ENCODE measurements at regions not wholly inside any gene's neighbourhood (a gene's known extent, or its start where the extent isn't known, plus 50 kb on each side); places are given as distances from the start of the nearest gene placed in this dataset.

DNA sequence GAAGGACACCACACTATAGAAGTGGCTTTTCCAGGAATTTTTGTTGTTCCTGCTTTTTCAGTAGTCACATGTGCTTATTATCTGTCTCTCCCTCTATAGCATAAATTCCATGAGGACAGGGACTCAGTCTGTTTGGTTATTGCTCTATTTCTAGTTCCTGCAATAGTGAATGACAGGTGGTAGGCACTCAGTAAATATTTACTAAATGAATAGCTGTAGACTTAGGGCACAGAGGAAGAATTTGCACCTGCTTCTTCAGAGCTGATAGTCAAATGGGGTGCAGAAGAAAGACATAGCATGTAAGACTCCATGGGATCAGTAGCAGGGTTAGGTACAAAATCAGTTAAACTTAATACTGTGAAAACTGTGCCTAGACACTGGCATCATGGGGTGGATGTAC lies 580.2 kb downstream of the CCDC171 start:
- TF ChIP-seq, protein P1, sequence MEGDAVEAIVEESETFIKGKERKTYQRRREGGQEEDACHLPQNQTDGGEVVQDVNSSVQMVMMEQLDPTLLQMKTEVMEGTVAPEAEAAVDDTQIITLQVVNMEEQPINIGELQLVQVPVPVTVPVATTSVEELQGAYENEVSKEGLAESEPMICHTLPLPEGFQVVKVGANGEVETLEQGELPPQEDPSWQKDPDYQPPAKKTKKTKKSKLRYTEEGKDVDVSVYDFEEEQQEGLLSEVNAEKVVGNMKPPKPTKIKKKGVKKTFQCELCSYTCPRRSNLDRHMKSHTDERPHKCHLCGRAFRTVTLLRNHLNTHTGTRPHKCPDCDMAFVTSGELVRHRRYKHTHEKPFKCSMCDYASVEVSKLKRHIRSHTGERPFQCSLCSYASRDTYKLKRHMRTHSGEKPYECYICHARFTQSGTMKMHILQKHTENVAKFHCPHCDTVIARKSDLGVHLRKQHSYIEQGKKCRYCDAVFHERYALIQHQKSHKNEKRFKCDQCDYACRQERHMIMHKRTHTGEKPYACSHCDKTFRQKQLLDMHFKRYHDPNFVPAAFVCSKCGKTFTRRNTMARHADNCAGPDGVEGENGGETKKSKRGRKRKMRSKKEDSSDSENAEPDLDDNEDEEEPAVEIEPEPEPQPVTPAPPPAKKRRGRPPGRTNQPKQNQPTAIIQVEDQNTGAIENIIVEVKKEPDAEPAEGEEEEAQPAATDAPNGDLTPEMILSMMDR (IDR thresholded peaks at IDR 0.05), result no peak
- no peak overlapping the region for H3K27ac Mint-ChIP-seq
- H3K27me3 Mint-ChIP-seq (ENCODE audit: low read depth, poor library complexity), result peaks cover 24% of the 10 kb centered on the region
- H3K9me3 Mint-ChIP-seq, result peaks cover 30% of the 10 kb centered on the region
- no peak for DNase-seq
- H3K4me1 Mint-ChIP-seq, result peaks cover 14% of the 10 kb centered on the region
- H3K36me3 Mint-ChIP-seq (ENCODE audit: low read depth), result no peaks in the 10 kb centered on the region
- H3K4me3 Mint-ChIP-seq, result no peak overlapping the region

DNA sequence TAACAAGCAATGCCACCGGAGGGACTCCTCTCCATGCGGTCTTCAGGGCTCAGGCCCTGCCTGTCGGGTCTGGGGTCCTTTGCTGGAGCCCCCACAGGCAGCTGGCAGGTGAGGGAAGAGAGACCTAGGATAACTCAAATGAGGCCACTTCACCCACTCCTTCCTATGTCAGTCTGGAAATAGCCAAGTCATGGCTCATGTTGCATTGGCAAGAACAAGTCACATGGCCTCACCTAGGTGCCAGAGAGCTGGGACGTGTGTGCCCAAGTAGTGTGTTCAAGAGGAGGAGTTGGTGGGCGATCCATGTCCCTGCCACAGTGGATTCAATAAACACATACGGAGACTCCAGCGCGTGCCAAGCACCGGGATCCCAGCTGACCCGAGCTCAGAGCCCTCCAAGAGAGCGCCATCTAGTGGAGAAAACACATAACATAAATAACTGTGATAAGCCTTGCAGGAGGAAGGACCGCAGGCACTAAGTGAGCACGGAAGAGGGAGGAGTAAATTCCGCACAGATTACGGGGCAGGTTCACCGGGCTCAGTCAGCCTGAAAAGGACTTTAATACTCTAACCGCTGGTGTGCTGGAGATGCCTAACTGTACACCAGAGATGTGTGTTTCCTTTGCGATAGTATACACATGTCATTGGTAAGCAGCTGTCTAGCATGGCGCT lies 580.8 kb downstream of the CCDC171 start:
- TF ChIP-seq, protein P1 (IDR thresholded peaks at IDR 0.05), result peak; percentile 74
- Mint-ChIP-seq H3K4me3 (no peak overlapping the region), H3K27me3 (ENCODE audit: low read depth, poor library complexity) (peaks cover 23% of the 10 kb centered on the region), H3K9me3 (peaks cover 25% of the 10 kb centered on the region), H3K27ac (no peak overlapping the region), H3K4me1 (peaks cover 21% of the 10 kb centered on the region), H3K36me3 (ENCODE audit: low read depth) (no peaks in the 10 kb centered on the region)
- peak; percentile 48 for DNase-seq

DNA sequence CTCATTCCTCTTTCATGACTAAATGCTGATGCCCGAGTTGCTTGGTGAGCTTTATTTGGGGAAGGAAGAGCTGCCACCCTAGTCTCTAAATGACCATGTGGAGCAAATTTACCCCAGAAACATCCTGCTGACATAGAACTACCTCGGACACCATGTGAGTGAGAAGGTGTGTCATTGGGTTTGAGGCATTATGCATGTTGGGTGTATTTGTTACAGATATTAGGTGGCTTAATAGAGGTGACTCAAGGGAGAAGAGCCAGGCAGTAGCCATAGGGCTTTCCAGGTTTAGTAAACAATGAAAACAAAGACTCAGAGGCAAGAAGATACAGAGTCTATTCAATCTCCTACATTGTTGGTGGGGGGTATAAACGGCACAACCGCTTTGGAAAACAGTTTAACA lies 581.5 kb downstream of the CCDC171 start:
- TF ChIP-seq, protein P1 (IDR thresholded peaks at IDR 0.05), result no peak

DNA sequence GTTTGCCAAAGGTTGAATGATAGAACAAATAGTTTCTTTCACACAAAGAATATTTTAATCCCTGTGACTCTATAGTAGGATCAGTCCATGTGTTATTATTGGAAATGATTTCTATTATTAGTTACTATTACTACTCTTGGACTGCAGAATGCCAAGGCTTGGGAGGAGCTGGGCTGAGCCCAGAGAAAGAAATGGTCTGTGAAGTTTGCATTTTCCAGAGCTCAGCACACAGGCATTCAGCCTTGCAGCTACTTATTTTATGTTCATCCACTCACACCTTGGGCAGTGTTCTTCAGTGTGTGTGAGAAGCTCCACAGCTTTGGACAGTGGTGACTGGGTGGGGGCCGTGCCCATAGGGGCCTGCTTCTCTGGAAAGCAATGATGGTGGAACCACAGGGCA lies 583.1 kb downstream of the CCDC171 start:
- no peak for DNase-seq
- H3K27me3 Mint-ChIP-seq (ENCODE audit: low read depth, poor library complexity), result peaks cover 33% of the 10 kb centered on the region
- H3K9me3 Mint-ChIP-seq, result peaks cover 2% of the 10 kb centered on the region
- no peaks in the 10 kb centered on the region for H3K36me3 Mint-ChIP-seq (ENCODE audit: low read depth)
- H3K27ac Mint-ChIP-seq, result no peak overlapping the region
- H3K4me1 Mint-ChIP-seq, result peaks cover 42% of the 10 kb centered on the region
- H3K4me3 Mint-ChIP-seq, result no peak overlapping the region
- TF ChIP-seq, protein P1 (IDR thresholded peaks at IDR 0.05), result no peak

More for the DNA sequence above, 581.5 kb downstream of the CCDC171 start:
- Mint-ChIP-seq H3K9me3 (peaks cover 19% of the 10 kb centered on the region), H3K36me3 (ENCODE audit: low read depth) (no peaks in the 10 kb centered on the region), H3K4me1 (peaks cover 28% of the 10 kb centered on the region), H3K27me3 (ENCODE audit: low read depth, poor library complexity) (peaks cover 29% of the 10 kb centered on the region), H3K4me3 (no peak overlapping the region), H3K27ac (no peak overlapping the region)
- DNase-seq, result no peak

DNA sequence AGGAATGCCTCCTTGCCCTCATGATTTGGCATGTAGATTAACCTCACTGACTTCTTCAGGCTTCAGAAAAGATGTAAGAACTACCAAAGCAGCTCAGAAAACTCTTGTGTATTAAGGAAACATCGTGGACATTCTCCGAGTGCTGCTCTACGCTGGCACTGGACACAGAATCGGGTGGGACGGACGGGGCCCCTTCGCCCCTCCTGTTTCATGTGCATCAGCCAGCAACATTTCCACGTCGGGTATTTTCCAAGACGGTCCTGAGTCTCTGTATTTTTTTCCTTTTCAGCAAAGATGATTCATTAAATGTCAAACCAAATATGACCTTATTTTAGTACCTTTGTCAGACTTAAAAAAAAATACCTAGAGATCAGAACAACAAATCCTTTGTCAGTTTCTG lies 583.6 kb downstream of the CCDC171 start:
- Mint-ChIP-seq H3K36me3 (ENCODE audit: low read depth) (no peaks in the 10 kb centered on the region), H3K27ac (no peak overlapping the region), H3K4me3 (no peak overlapping the region), H3K27me3 (ENCODE audit: low read depth, poor library complexity) (peaks cover 33% of the 10 kb centered on the region), H3K4me1 (peaks cover 42% of the 10 kb centered on the region), H3K9me3 (no peaks in the 10 kb centered on the region)
- no peak for DNase-seq
- TF ChIP-seq, protein P1 (IDR thresholded peaks at IDR 0.05), result no peak

DNA sequence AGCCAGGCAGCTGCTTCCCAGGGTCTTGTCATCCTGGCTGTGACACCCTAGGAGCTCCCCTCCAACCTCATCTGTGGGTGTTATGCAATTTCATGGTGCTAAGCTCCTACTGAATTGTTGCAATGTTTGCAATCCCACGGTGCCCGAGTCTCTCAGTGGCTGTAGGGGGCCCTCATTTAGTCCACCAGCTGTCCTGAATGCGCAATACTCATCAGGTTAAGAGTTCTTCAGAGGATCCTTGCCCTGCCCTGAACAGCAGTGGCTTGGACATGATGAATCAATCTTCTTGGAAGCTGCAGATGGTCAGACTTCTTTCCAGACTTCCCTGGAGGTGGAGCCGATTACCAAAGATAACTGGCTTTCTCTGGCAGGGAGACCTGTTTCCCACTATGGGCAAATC lies 584.1 kb downstream of the CCDC171 start:
- Mint-ChIP-seq H3K27ac (no peak overlapping the region), H3K27me3 (ENCODE audit: low read depth, poor library complexity) (peaks cover 31% of the 10 kb centered on the region), H3K36me3 (ENCODE audit: low read depth) (no peaks in the 10 kb centered on the region), H3K4me1 (peaks cover 38% of the 10 kb centered on the region), H3K4me3 (no peak overlapping the region), H3K9me3 (no peaks in the 10 kb centered on the region)
- DNase-seq, result no peak
- TF ChIP-seq, protein P1 (IDR thresholded peaks at IDR 0.05), result no peak

Data from nephron progenitor cell (in vitro differentiated cells).